H1 (cell line): ENCODE measurements at regions not wholly inside any gene's neighbourhood (a gene's known extent, or its start where the extent isn't known, plus 50 kb on each side); places are given as distances from the start of the nearest gene placed in this dataset.

Experiments used
- CTCF ChIA-PET: fragments of 300-600 bp; sonication (Branson Sonifier 250); formaldehyde crosslinking; loops from one replicate; lab custom pipeline; 2021; ENCODE audit not compliant: partially characterized antibody; lab: Charles Lee
- POLR2A ChIA-PET: fragments of 300-600 bp; sonication (Branson Sonifier 250); formaldehyde crosslinking; loops from one replicate; lab custom pipeline; 2021; ENCODE audit warnings: inconsistent platforms; ENCODE audit not compliant: partially characterized antibody; lab: Charles Lee
- DNase-seq, 2 experiments: peaks; one replicate each; pipeline versions ENCODE4 v3.0.0 to v3.0.0-alpha.2; 2010 to 2022; ENCODE audit warnings: low spot score in 2 of 2, low read depth in 1 of 2, mixed read lengths in 1 of 2
- FAIRE-seq: peaks from 2 replicates; lab custom pipeline; 2011; peaks lifted over from hg19 to GRCh38; lab: Jason Lieb, UNC
- H2AFZ ChIP-seq: 2 replicates; pipeline ENCODE4 v1.8.1; 2012; ENCODE audit warnings: low read length, inconsistent platforms
- H2AK5ac ChIP-seq: 2 replicates; pipeline ENCODE4 v1.6.1; 2013; ENCODE audit warnings: low read depth, low read length
- H2BK120ac ChIP-seq: replicated peaks from 2 replicates; pipeline ENCODE3; 2013; ENCODE audit warnings: low read depth, low read length, inconsistent platforms
- H2BK12ac ChIP-seq: 2 replicates; pipeline ENCODE4 v1.6.1; 2013; ENCODE audit warnings: low read depth, low read length
- H2BK15ac ChIP-seq: 2 replicates; pipeline ENCODE4 v1.6.1; 2013; ENCODE audit warnings: low read length
- H2BK20ac ChIP-seq: 2 replicates; pipeline ENCODE4 v1.6.1; 2013; ENCODE audit warnings: low read length
- H2BK5ac ChIP-seq: 2 replicates; pipeline ENCODE4 v1.6.1; 2013; ENCODE audit warnings: low read depth, low read length
- H3K14ac ChIP-seq: 2 replicates; pipeline ENCODE4 v1.6.1; 2013; ENCODE audit warnings: inconsistent platforms; ENCODE audit not compliant: insufficient read length
- H3K18ac ChIP-seq: 2 replicates; pipeline ENCODE4 v1.6.1; 2013; ENCODE audit warnings: low read length; ENCODE audit errors: extremely low read depth
- H3K23ac ChIP-seq: 2 replicates; pipeline ENCODE4 v1.6.1; 2013; ENCODE audit warnings: inconsistent platforms; ENCODE audit not compliant: insufficient read length
- H3K23me2 ChIP-seq: 2 replicates; pipeline ENCODE4 v1.6.1; 2013; ENCODE audit warnings: low read depth, low read length
- H3K27ac ChIP-seq: 2 replicates; pipeline ENCODE4 v1.6.1; 2011; ENCODE audit warnings: low read depth, low read length, inconsistent platforms
- H3K27me3 ChIP-seq, 4 experiments: replicated peaks in 1 of 4; 1 replicate in 1 of 4; 2 replicates in 3 of 4; pipeline versions ENCODE4 v1.6.1 to v1.8.1; 2011 to 2013; ENCODE audit warnings: low read length in 3 of 4, mild to moderate bottlenecking in 3 of 4, inconsistent platforms in 2 of 4, mixed read lengths in 2 of 4, moderate library complexity in 1 of 4; ENCODE audit not compliant: control insufficient read depth in 3 of 4, insufficient read depth in 3 of 4; ENCODE audit errors: extremely low read depth in 1 of 4
- H3K36me3 ChIP-seq, 4 experiments: 2 replicates each; pipeline versions ENCODE4 v1.6.1 to v1.8.1; 2011 to 2013; ENCODE audit warnings: mild to moderate bottlenecking in 4 of 4, low read length in 3 of 4, moderate library complexity in 2 of 4, control low read depth in 1 of 4, inconsistent platforms in 1 of 4; ENCODE audit not compliant: insufficient read depth in 4 of 4, control insufficient read depth in 2 of 4
- H3K4ac ChIP-seq: replicated peaks from 2 replicates; pipeline ENCODE3; 2013; ENCODE audit warnings: low read length, low read depth, mixed read lengths, inconsistent platforms; ENCODE audit not compliant: insufficient read length
- H3K4me1 ChIP-seq, 4 experiments: replicated peaks in 1 of 4; 1 replicate in 1 of 4; 2 replicates in 3 of 4; pipeline versions ENCODE4 v1.6.1 to v1.8.1; 2011 to 2013; ENCODE audit warnings: low read length in 3 of 4, inconsistent platforms in 2 of 4, mixed read lengths in 1 of 4; ENCODE audit not compliant: insufficient read depth in 4 of 4, control insufficient read depth in 3 of 4
- H3K4me2 ChIP-seq, 2 experiments: 2 replicates each; pipeline versions ENCODE4 v1.6.1 to v1.8.1; 2011 to 2013; ENCODE audit warnings: low read depth in 2 of 2, low read length in 2 of 2, control low read depth in 1 of 2, inconsistent platforms in 1 of 2, mild to moderate bottlenecking in 1 of 2; ENCODE audit not compliant: insufficient read depth in 1 of 2
- H3K4me3 ChIP-seq, 4 experiments: fragments of 200-600, 300-600 bp in 1 of 4; sonication (generic), shearing (Covaris generic), sonication (Bioruptor Twin) in 1 of 4; 2 replicates each; pipeline versions ENCODE4 v1.5.1 to v1.8.1; 2011 to 2016; ENCODE audit warnings: low read length in 4 of 4, low read depth in 3 of 4, control low read depth in 2 of 4, inconsistent platforms in 2 of 4, mild to moderate bottlenecking in 2 of 4, mixed read lengths in 1 of 4, moderate library complexity in 1 of 4; ENCODE audit not compliant: insufficient read depth in 2 of 4; ENCODE audit errors: extremely low read depth in 1 of 4
- H3K56ac ChIP-seq: replicated peaks from 2 replicates; pipeline ENCODE3; 2013; ENCODE audit warnings: low read depth, mild to moderate bottlenecking, mixed read lengths, low read length, inconsistent platforms; ENCODE audit not compliant: insufficient read length
- H3K79me1 ChIP-seq: 2 replicates; pipeline ENCODE4 v1.6.1; 2013; ENCODE audit warnings: low read depth, low read length, control low read depth
- H3K79me2 ChIP-seq, 2 experiments: 2 replicates each; pipeline versions ENCODE4 v1.6.1 to v1.8.1; 2012 to 2013; ENCODE audit warnings: low read length in 2 of 2, mild to moderate bottlenecking in 2 of 2, inconsistent platforms in 1 of 2; ENCODE audit not compliant: insufficient read depth in 2 of 2, control insufficient read depth in 1 of 2
- H3K9ac ChIP-seq, 4 experiments: replicated peaks in 1 of 4; 1 replicate in 1 of 4; 2 replicates in 3 of 4; pipeline versions ENCODE4 v1.6.1 to v1.8.1; 2011 to 2013; ENCODE audit warnings: low read depth in 3 of 4, low read length in 3 of 4, control low read depth in 2 of 4, mild to moderate bottlenecking in 2 of 4, moderate library complexity in 2 of 4, inconsistent platforms in 1 of 4; ENCODE audit errors: extremely low read depth in 1 of 4
- H3K9me3 ChIP-seq, 2 experiments: 2 replicates each; pipeline versions ENCODE4 v1.6.1 to v1.8.1; 2012 to 2013; ENCODE audit warnings: mild to moderate bottlenecking in 2 of 2, moderate library complexity in 2 of 2, control low read depth in 1 of 2, inconsistent platforms in 1 of 2, low read depth in 1 of 2, low read length in 1 of 2, mixed read lengths in 1 of 2; ENCODE audit not compliant: insufficient read depth in 2 of 2
- H4K20me1 ChIP-seq, 2 experiments: replicated peaks in 1 of 2; 2 replicates each; pipeline versions ENCODE3 to v1.8.1; 2011 to 2013; ENCODE audit warnings: inconsistent platforms in 2 of 2, low read length in 2 of 2, mild to moderate bottlenecking in 1 of 2; ENCODE audit not compliant: insufficient read depth in 2 of 2, control insufficient read depth in 1 of 2
- H4K5ac ChIP-seq: 2 replicates; pipeline ENCODE4 v1.6.1; 2013; ENCODE audit warnings: low read length, low read depth, mixed read lengths, inconsistent platforms; ENCODE audit not compliant: insufficient read length
- H4K8ac ChIP-seq: 2 replicates; pipeline ENCODE4 v1.8.0; 2013; ENCODE audit warnings: mild to moderate bottlenecking, moderate library complexity, low read length, inconsistent platforms; ENCODE audit not compliant: insufficient read depth; ENCODE audit errors: extremely low read depth
- H4K91ac ChIP-seq: replicated peaks from 2 replicates; pipeline ENCODE3; 2013; ENCODE audit warnings: low read length, mixed read lengths, inconsistent platforms; ENCODE audit not compliant: insufficient read length
- ASH2L ChIP-seq: fragments of 200-600, 300-600 bp; sonication (generic); IDR thresholded peaks from one replicate; pipeline ENCODE4 v1.7.1; 2017; ENCODE audit warnings: low read length
- CHD1 ChIP-seq: IDR thresholded peaks from 2 replicates; pipeline ENCODE4 v1.6.1; 2012; ENCODE audit warnings: low read depth, low read length, improper control_type of control experiment
- CTBP2 ChIP-seq: IDR thresholded peaks from 2 replicates; pipeline ENCODE4 v1.7.0; 2011; ENCODE audit warnings: borderline replicate concordance, mild to moderate bottlenecking, moderate library complexity, mixed read lengths, low read length; ENCODE audit not compliant: insufficient read depth, insufficient read length
- CTCF ChIP-seq, 3 experiments: IDR thresholded peaks; 1 replicate in 2 of 3; 2 replicates in 1 of 3; pipeline versions ENCODE4 v1.5.1 to v1.6.1; 2011; ENCODE audit warnings: low read length in 3 of 3, mild to moderate bottlenecking in 3 of 3, inconsistent platforms in 2 of 3, low read depth in 1 of 3, moderate library complexity in 1 of 3; ENCODE audit not compliant: insufficient read depth in 1 of 3; ENCODE audit errors: control extremely low read depth in 1 of 3
- POU5F1 ChIP-seq: IDR thresholded peaks from 2 replicates; pipeline ENCODE4 v1.6.1; 2011; ENCODE audit warnings: low read depth, mild to moderate bottlenecking, low read length, moderate library complexity
- RFX5 ChIP-seq: IDR thresholded peaks from 2 replicates; pipeline ENCODE4 v1.6.1; 2011; ENCODE audit warnings: low read depth, low read length, improper control_type of control experiment, borderline replicate concordance
- RXRA ChIP-seq: IDR thresholded peaks from 2 replicates; pipeline ENCODE4 v1.6.1; 2011; ENCODE audit warnings: low read depth, mild to moderate bottlenecking, low read length, moderate library complexity; ENCODE audit not compliant: insufficient read depth
- TBP ChIP-seq: IDR thresholded peaks from 2 replicates; pipeline ENCODE4 v1.6.1; 2011; ENCODE audit warnings: low read depth, low read length, improper control_type of control experiment
- TEAD4 ChIP-seq: IDR thresholded peaks from 2 replicates; pipeline ENCODE4 v1.6.1; 2012; ENCODE audit warnings: low read depth, low read length, inconsistent platforms, mixed read lengths
- YY1 ChIP-seq: IDR thresholded peaks from 2 replicates; pipeline ENCODE4 v1.6.1; 2011; ENCODE audit warnings: low read depth, mild to moderate bottlenecking, low read length
- WGBS, 2 experiments: shearing (Covaris generic) in 1 of 2; methylation state at CpG; one replicate each; pipeline versions ENCODE4 v1.1.6 to v1.1.7; 2013 to 2015; ENCODE audit warnings: low lambda C conversion rate in 2 of 2, mixed read lengths in 2 of 2, inconsistent platforms in 1 of 2, low coverage in 1 of 2, missing lambda C conversion rate in 1 of 2; ENCODE audit not compliant: insufficient replicate concordance in 2 of 2, insufficient coverage in 1 of 2, insufficient read length in 1 of 2; ENCODE audit errors: extremely low coverage in 1 of 2, missing lambda C conversion rate in 1 of 2; 5-methylcytosine and 5-hydroxymethylcytosine counted together
- TF ChIP-seq, protein P1 (sequence below): IDR thresholded peaks from 2 replicates; pipeline ENCODE4 v1.6.1; 2012; ENCODE audit warnings: inconsistent platforms

- 87% methylated on average over 2 of the region's 2 CpGs; no CpG with 5 or more reads in 1 of the 2 experiments for WGBS, 2 experiments
- no peak overlapping the region for H2BK120ac ChIP-seq
- POLR2A ChIA-PET, result interaction anchor here (1.1 kb wide), 1 partner anchor 14 kb away, joined by 3 read pairs; no protein-coding TSS in a partner anchor
- TF ChIP-seq RXRA (no peak), ASH2L (no peak), TBP (no peak), RFX5 (no peak), YY1 (no peak), CTBP2 (no peak), CTCF (IDR thresholded peaks at IDR 0.05; ENCODE audit: control extremely low read depth in 1 of 3, insufficient read depth in 1 of 3, low read depth in 1 of 3, low read length in 3 of 3) (no peak), CHD1 (no peak), TEAD4 (no peak), POU5F1 (no peak)
- TF ChIP-seq, protein P1, sequence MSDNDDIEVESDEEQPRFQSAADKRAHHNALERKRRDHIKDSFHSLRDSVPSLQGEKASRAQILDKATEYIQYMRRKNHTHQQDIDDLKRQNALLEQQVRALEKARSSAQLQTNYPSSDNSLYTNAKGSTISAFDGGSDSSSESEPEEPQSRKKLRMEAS, result no peak
Measured at GRCh38 chr1:157450106-157450505, 102.2 kb downstream of the FCRL5 start.

More at GRCh38 chr1:157450106-157450505, 102.2 kb downstream of the FCRL5 start:
- Histone ChIP-seq H3K56ac (no peak overlapping the region), H3K27me3 (no peaks in the 10 kb centered on the region), H3K4me3 (no peak overlapping the region), H2AFZ (no peak overlapping the region), H3K4me1 (no peaks in the 10 kb centered on the region; a peak in 1 of 7 replicates), H3K23ac (no peak overlapping the region), H3K79me2 (no peaks in the 10 kb centered on the region), H2BK20ac (no peak overlapping the region), H4K20me1 (no peaks in the 10 kb centered on the region), H3K36me3 (no peaks in the 10 kb centered on the region), H2BK15ac (no peak overlapping the region), H4K8ac (no peak overlapping the region), H3K14ac (no peak overlapping the region), H3K9me3 (peaks cover 0 to 6% of the 10 kb centered on the region in 2 experiments; a peak in 1 of 4 replicates), H3K23me2 (no peaks in the 10 kb centered on the region), H3K79me1 (no peaks in the 10 kb centered on the region), H4K5ac (no peak overlapping the region), H4K91ac (no peak overlapping the region), H3K4ac (no peak overlapping the region), H3K27ac (no peak overlapping the region), H3K9ac (no peak overlapping the region), H2BK5ac (no peak overlapping the region), H3K18ac (no peak overlapping the region), H3K4me2 (no peak overlapping the region), H2BK12ac (no peak overlapping the region), H2AK5ac (no peak overlapping the region)
- FAIRE-seq (no peak), DNase-seq (no peak)
- CTCF ChIA-PET, result interaction anchor here (1.0 to 1.3 kb wide), 2 partner anchors 10 to 19 kb away, joined by 3 to 4 read pairs; no protein-coding TSS in a partner anchor
